GM23338 (cell line): ENCODE measurements at regions not wholly inside any gene's neighbourhood (a gene's known extent, or its start where the extent isn't known, plus 50 kb on each side); places are given as distances from the start of the nearest gene placed in this dataset.

Source experiments
- ATAC-seq: fragments of 200-7000 bp; cut with Tn5 transposase; 3 replicates; pipeline ENCODE4 v1.9.1; 2020
- DNase-seq: peaks from one replicate; pipeline ENCODE4 v3.0.0-alpha.2; 2015; ENCODE audit warnings: low spot score
- H2AFZ ChIP-seq: fragments of 200-600 bp; sonication (generic); 2 replicates; pipeline ENCODE4 v1.8.0; 2016; ENCODE audit warnings: antibody characterized with exemption, mild to moderate bottlenecking, moderate library complexity
- H3F3A ChIP-seq: fragments of 200-600 bp; sonication (generic); replicated peaks from 2 replicates; pipeline ENCODE4 v1.8.0; 2017; ENCODE audit warnings: antibody characterized with exemption, mixed run types, low read depth
- H3K27ac ChIP-seq: fragments of 200-600 bp; sonication (generic); 2 replicates; pipeline ENCODE4 v1.6.1; 2016; ENCODE audit warnings: low read depth
- H3K27me3 ChIP-seq: fragments of 200-600 bp; sonication (generic); 2 replicates; pipeline ENCODE4 v1.8.0; 2016; ENCODE audit warnings: mild to moderate bottlenecking, mixed run types, moderate library complexity; ENCODE audit not compliant: insufficient read depth
- H3K36me3 ChIP-seq: fragments of 200-600 bp; sonication (generic); 2 replicates; pipeline ENCODE4 v1.8.0; 2016; ENCODE audit warnings: mild to moderate bottlenecking; ENCODE audit not compliant: insufficient read depth
- H3K4me1 ChIP-seq: fragments of 200-600 bp; sonication (generic); 2 replicates; pipeline ENCODE4 v1.8.0; 2016; ENCODE audit warnings: mild to moderate bottlenecking, moderate library complexity; ENCODE audit not compliant: insufficient read depth
- H3K4me2 ChIP-seq: fragments of 200-600 bp; sonication (generic); 2 replicates; pipeline ENCODE4 v1.7.1; 2017; ENCODE audit warnings: mixed run types
- H3K4me3 ChIP-seq: fragments of 200-600 bp; sonication (generic); 2 replicates; pipeline ENCODE4 v1.6.1; 2016; ENCODE audit warnings: mixed run types
- H3K79me2 ChIP-seq: fragments of 200-600 bp; sonication (generic); replicated peaks from 2 replicates; pipeline ENCODE4 v1.8.0; 2017; ENCODE audit warnings: mild to moderate bottlenecking; ENCODE audit not compliant: insufficient read depth
- H3K9me2 ChIP-seq: fragments of 200-600 bp; sonication (generic); 2 replicates; pipeline ENCODE4 v1.8.0; 2017; ENCODE audit not compliant: insufficient read depth
- H4K20me1 ChIP-seq: fragments of 200-600 bp; sonication (generic); replicated peaks from 2 replicates; pipeline ENCODE4 v1.8.0; 2017; ENCODE audit warnings: mild to moderate bottlenecking; ENCODE audit not compliant: insufficient read depth
- H3K27ac Mint-ChIP-seq: 2 replicates; pipeline ENCODE4 v1.8.0; 2020; ENCODE audit warnings: inconsistent platforms, mild to moderate bottlenecking, moderate library complexity, mixed read lengths
- H3K27me3 Mint-ChIP-seq: 3 replicates; pipeline ENCODE4 v1.8.0; 2022; ENCODE audit warnings: low read depth, mild to moderate bottlenecking, moderate library complexity, mixed read lengths, inconsistent platforms; ENCODE audit not compliant: insufficient read depth, poor library complexity
- H3K36me3 Mint-ChIP-seq: 3 replicates; pipeline ENCODE4 v1.8.0; 2021; ENCODE audit warnings: low read depth, mild to moderate bottlenecking, inconsistent platforms, moderate library complexity, mixed read lengths
- H3K4me1 Mint-ChIP-seq: 3 replicates; pipeline ENCODE4 v1.8.0; 2020; ENCODE audit warnings: mild to moderate bottlenecking, inconsistent platforms, mixed read lengths
- H3K4me3 Mint-ChIP-seq: 3 replicates; pipeline ENCODE4 v1.8.0; 2021; ENCODE audit warnings: moderate library complexity, mild to moderate bottlenecking, inconsistent platforms, mixed read lengths
- H3K9me3 Mint-ChIP-seq: 3 replicates; pipeline ENCODE4 v1.8.0; 2020; ENCODE audit warnings: moderate library complexity, mild to moderate bottlenecking, inconsistent platforms, mixed read lengths
- EZH2 ChIP-seq: fragments of 200-600 bp; sonication (generic); IDR thresholded peaks from one replicate; pipeline ENCODE4 v1.8.0; 2017; ENCODE audit warnings: antibody characterized with exemption, mild to moderate bottlenecking, low read depth; ENCODE audit not compliant: unreplicated experiment
- EZH2phosphoT487 ChIP-seq: fragments of 200-600 bp; sonication (generic); IDR thresholded peaks from one replicate; pipeline ENCODE4 v1.8.1; 2018; ENCODE audit warnings: antibody characterized with exemption; ENCODE audit not compliant: unreplicated experiment
- POLR2AphosphoS5 ChIP-seq: IDR thresholded peaks from 2 replicates; pipeline ENCODE4 v1.6.1; 2016; ENCODE audit warnings: antibody characterized with exemption, low read depth
- STAT1 ChIP-seq: IDR thresholded peaks from one replicate; pipeline ENCODE4 v1.6.1; 2016; ENCODE audit warnings: antibody characterized with exemption; ENCODE audit not compliant: unreplicated experiment
- ZNF114 ChIP-seq: fragments of 250-450 bp; sonication (Bioruptor Pico); IDR thresholded peaks from 2 replicates; pipeline ENCODE4 v1.5.0; 2020; ENCODE audit warnings: mild to moderate bottlenecking, moderate library complexity
- ZNF331 ChIP-seq: fragments of 250-450 bp; sonication (Bioruptor Pico); IDR thresholded peaks from 2 replicates; pipeline ENCODE4 v1.5.0; 2020; ENCODE audit warnings: low read depth, mild to moderate bottlenecking, moderate library complexity
- TF ChIP-seq, protein P1 (sequence below): IDR thresholded peaks from one replicate; pipeline ENCODE4 v1.6.1; 2018; ENCODE audit warnings: antibody characterized with exemption; ENCODE audit not compliant: unreplicated experiment
- TF ChIP-seq, protein P2 (sequence below), 2 experiments: fragments of 200-600 bp in 1 of 2; sonication (generic) in 1 of 2; conservative IDR thresholded peaks; 2 replicates each; pipeline versions ENCODE4 v1.5.1 to v1.6.1; 2016 to 2017; ENCODE audit warnings: antibody characterized with exemption in 2 of 2, low read depth in 2 of 2, mild to moderate bottlenecking in 2 of 2, moderate library complexity in 1 of 2
- TF ChIP-seq, protein P3 (sequence below): fragments of 250-450 bp; sonication (Bioruptor Pico); IDR thresholded peaks from 2 replicates; pipeline ENCODE4 v1.5.0; 2020; ENCODE audit warnings: mild to moderate bottlenecking, moderate library complexity

DNA sequence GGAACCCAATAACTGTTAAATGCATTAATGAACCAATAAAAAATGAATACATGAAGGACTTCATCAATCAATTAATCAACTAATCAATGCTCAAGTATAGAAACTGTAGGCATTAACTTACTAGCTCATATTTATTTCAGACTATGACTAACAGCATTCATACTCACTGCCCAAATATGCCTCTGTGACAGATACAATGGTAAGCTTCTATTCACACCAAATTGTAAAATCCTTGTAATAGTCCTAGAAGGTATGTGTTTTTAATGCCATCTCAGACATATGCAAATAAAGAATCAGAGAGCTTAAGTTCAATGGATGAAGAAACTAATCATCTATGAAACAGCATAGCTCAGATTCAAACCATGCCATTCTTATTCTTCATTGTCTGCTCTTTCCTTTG, 1253.6 kb upstream of the TENM4 start (continued):
- TF ChIP-seq, protein P1, sequence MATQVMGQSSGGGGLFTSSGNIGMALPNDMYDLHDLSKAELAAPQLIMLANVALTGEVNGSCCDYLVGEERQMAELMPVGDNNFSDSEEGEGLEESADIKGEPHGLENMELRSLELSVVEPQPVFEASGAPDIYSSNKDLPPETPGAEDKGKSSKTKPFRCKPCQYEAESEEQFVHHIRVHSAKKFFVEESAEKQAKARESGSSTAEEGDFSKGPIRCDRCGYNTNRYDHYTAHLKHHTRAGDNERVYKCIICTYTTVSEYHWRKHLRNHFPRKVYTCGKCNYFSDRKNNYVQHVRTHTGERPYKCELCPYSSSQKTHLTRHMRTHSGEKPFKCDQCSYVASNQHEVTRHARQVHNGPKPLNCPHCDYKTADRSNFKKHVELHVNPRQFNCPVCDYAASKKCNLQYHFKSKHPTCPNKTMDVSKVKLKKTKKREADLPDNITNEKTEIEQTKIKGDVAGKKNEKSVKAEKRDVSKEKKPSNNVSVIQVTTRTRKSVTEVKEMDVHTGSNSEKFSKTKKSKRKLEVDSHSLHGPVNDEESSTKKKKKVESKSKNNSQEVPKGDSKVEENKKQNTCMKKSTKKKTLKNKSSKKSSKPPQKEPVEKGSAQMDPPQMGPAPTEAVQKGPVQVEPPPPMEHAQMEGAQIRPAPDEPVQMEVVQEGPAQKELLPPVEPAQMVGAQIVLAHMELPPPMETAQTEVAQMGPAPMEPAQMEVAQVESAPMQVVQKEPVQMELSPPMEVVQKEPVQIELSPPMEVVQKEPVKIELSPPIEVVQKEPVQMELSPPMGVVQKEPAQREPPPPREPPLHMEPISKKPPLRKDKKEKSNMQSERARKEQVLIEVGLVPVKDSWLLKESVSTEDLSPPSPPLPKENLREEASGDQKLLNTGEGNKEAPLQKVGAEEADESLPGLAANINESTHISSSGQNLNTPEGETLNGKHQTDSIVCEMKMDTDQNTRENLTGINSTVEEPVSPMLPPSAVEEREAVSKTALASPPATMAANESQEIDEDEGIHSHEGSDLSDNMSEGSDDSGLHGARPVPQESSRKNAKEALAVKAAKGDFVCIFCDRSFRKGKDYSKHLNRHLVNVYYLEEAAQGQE: no peak
- TF ChIP-seq POLR2AphosphoS5 (no peak), STAT1 (no peak)
- TF ChIP-seq, protein P2, sequence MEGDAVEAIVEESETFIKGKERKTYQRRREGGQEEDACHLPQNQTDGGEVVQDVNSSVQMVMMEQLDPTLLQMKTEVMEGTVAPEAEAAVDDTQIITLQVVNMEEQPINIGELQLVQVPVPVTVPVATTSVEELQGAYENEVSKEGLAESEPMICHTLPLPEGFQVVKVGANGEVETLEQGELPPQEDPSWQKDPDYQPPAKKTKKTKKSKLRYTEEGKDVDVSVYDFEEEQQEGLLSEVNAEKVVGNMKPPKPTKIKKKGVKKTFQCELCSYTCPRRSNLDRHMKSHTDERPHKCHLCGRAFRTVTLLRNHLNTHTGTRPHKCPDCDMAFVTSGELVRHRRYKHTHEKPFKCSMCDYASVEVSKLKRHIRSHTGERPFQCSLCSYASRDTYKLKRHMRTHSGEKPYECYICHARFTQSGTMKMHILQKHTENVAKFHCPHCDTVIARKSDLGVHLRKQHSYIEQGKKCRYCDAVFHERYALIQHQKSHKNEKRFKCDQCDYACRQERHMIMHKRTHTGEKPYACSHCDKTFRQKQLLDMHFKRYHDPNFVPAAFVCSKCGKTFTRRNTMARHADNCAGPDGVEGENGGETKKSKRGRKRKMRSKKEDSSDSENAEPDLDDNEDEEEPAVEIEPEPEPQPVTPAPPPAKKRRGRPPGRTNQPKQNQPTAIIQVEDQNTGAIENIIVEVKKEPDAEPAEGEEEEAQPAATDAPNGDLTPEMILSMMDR (conservative IDR thresholded peaks at IDR 0.05; ENCODE audit: low read depth in 2 of 2): no peak

DNA sequence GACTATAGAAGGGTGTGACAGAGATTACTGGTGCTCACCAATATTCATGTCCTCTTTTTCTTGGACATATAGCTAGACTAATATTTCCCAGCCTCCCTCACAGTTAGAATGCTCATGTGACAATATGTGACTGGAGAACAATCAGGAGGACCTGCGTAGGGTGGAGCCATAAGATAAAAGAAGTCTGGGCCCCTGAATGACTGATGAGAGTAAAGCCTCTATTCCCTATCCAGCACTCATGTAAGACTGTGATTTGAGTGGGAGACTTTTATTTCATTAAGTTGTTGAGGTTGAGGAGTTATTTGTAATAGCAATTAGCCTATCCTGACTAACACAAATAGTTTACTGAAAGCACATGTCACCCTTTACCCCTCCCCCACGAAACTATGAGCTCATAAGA, 1247.1 kb upstream of the TENM4 start:
- H3K36me3 Mint-ChIP-seq: no peaks in the 10 kb centered on the region
- no peak for ATAC-seq
- TF ChIP-seq EZH2 (no peak), ZNF331 (no peak), EZH2phosphoT487 (no peak), ZNF114 (CRISPR knock-in tag) (no peak), STAT1 (no peak)
- TF ChIP-seq, protein P1: no peak
- TF ChIP-seq, protein P3, sequence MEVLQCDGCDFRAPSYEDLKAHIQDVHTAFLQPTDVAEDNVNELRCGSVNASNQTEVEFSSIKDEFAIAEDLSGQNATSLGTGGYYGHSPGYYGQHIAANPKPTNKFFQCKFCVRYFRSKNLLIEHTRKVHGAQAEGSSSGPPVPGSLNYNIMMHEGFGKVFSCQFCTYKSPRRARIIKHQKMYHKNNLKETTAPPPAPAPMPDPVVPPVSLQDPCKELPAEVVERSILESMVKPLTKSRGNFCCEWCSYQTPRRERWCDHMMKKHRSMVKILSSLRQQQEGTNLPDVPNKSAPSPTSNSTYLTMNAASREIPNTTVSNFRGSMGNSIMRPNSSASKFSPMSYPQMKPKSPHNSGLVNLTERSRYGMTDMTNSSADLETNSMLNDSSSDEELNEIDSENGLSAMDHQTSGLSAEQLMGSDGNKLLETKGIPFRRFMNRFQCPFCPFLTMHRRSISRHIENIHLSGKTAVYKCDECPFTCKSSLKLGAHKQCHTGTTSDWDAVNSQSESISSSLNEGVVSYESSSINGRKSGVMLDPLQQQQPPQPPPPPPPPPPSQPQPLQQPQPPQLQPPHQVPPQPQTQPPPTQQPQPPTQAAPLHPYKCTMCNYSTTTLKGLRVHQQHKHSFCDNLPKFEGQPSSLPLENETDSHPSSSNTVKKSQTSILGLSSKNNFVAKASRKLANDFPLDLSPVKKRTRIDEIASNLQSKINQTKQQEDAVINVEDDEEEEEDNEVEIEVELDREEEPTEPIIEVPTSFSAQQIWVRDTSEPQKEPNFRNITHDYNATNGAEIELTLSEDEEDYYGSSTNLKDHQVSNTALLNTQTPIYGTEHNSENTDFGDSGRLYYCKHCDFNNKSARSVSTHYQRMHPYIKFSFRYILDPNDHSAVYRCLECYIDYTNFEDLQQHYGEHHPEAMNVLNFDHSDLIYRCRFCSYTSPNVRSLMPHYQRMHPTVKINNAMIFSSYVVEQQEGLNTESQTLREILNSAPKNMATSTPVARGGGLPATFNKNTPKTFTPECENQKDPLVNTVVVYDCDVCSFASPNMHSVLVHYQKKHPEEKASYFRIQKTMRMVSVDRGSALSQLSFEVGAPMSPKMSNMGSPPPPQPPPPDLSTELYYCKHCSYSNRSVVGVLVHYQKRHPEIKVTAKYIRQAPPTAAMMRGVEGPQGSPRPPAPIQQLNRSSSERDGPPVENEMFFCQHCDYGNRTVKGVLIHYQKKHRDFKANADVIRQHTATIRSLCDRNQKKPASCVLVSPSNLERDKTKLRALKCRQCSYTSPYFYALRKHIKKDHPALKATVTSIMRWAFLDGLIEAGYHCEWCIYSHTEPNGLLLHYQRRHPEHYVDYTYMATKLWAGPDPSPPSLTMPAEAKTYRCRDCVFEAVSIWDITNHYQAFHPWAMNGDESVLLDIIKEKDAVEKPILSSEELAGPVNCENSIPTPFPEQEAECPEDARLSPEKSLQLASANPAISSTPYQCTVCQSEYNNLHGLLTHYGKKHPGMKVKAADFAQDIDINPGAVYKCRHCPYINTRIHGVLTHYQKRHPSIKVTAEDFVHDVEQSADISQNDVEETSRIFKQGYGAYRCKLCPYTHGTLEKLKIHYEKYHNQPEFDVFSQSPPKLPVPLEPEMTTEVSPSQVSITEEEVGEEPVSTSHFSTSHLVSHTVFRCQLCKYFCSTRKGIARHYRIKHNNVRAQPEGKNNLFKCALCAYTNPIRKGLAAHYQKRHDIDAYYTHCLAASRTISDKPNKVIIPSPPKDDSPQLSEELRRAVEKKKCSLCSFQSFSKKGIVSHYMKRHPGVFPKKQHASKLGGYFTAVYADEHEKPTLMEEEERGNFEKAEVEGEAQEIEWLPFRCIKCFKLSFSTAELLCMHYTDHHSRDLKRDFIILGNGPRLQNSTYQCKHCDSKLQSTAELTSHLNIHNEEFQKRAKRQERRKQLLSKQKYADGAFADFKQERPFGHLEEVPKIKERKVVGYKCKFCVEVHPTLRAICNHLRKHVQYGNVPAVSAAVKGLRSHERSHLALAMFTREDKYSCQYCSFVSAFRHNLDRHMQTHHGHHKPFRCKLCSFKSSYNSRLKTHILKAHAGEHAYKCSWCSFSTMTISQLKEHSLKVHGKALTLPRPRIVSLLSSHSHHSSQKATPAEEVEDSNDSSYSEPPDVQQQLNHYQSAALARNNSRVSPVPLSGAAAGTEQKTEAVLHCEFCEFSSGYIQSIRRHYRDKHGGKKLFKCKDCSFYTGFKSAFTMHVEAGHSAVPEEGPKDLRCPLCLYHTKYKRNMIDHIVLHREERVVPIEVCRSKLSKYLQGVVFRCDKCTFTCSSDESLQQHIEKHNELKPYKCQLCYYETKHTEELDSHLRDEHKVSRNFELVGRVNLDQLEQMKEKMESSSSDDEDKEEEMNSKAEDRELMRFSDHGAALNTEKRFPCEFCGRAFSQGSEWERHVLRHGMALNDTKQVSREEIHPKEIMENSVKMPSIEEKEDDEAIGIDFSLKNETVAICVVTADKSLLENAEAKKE (CRISPR knock-in tag): no peak

More for the DNA sequence above, 1247.1 kb upstream of the TENM4 start:
- H3K4me3 ChIP-seq: no peak overlapping the region
- no peaks in the 10 kb centered on the region for H3K79me2 ChIP-seq
- no peaks in the 10 kb centered on the region for H3F3A ChIP-seq
- DNase-seq: no peak
- H3K4me3 Mint-ChIP-seq: no peak overlapping the region
- no peaks in the 10 kb centered on the region for H3K27me3 ChIP-seq
- no peaks in the 10 kb centered on the region for H4K20me1 ChIP-seq
- 0 out of 2 replicates have a peak, but pooled peaks cover 6% of the 10 kb centered on the region for H3K9me2 ChIP-seq
- no peaks in the 10 kb centered on the region for H3K36me3 ChIP-seq
- H2AFZ ChIP-seq: no peak overlapping the region
- H3K27ac ChIP-seq: no peak overlapping the region
- H3K9me3 Mint-ChIP-seq: no peaks in the 10 kb centered on the region
- no peaks in the 10 kb centered on the region for H3K27me3 Mint-ChIP-seq
- no peak overlapping the region for H3K4me2 ChIP-seq
- H3K4me1 Mint-ChIP-seq: peaks cover 11% of the 10 kb centered on the region; the same call in 2 of the 3 replicates
- no peak overlapping the region for H3K27ac Mint-ChIP-seq
- H3K4me1 ChIP-seq: no peaks in the 10 kb centered on the region
